ENCODE measurements at regions not wholly inside any gene's neighbourhood (a gene's known extent, or its start where the extent isn't known, plus 50 kb on each side); places are given as distances from the start of the nearest gene placed in this dataset.

DNA sequence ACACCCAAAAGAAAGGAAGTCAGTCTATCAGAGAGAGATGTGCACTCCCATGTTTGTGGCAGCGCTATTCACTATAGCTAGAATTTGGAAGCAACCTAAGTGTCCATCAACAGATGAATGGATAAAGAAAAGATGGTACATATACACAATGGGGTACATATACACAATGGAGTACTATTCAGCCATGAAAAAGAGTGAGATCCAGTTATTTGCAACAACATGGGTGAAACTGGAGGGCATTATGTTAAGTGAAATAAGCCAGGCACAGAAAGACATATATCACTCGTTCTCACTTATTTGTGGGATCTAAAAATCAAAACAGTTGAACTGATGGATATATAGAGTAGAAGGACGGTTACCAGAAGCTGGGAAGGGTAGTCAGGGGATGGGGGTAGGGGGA, 99.9 kb upstream of the ZNF516 start:
- TF ChIP-seq, protein P1, sequence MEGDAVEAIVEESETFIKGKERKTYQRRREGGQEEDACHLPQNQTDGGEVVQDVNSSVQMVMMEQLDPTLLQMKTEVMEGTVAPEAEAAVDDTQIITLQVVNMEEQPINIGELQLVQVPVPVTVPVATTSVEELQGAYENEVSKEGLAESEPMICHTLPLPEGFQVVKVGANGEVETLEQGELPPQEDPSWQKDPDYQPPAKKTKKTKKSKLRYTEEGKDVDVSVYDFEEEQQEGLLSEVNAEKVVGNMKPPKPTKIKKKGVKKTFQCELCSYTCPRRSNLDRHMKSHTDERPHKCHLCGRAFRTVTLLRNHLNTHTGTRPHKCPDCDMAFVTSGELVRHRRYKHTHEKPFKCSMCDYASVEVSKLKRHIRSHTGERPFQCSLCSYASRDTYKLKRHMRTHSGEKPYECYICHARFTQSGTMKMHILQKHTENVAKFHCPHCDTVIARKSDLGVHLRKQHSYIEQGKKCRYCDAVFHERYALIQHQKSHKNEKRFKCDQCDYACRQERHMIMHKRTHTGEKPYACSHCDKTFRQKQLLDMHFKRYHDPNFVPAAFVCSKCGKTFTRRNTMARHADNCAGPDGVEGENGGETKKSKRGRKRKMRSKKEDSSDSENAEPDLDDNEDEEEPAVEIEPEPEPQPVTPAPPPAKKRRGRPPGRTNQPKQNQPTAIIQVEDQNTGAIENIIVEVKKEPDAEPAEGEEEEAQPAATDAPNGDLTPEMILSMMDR (IDR thresholded peaks at IDR 0.05): no peak
- no peak for TF ChIP-seq POLR2A (IDR thresholded peaks at IDR 0.05; ENCODE audit: low read depth)
